Activated CD4-positive, alpha-beta memory T cell treated with anti-CD3 and anti-CD28 coated beads, Interleukin-2, amount 10 ng/mL, durations not matched to agents 7 days and 5 days (primary cell): ENCODE measurements at regions not wholly inside any gene's neighbourhood (a gene's known extent, or its start where the extent isn't known, plus 50 kb on each side); places are given as distances from the start of the nearest gene placed in this dataset.

Source experiments
- CTCF ChIA-PET: fragments of 350-600 bp; sonication (Branson Sonifier 250); formaldehyde crosslinking; loops from one replicate; lab custom pipeline; 2021; ENCODE audit warnings: antibody characterized with exemption, inconsistent platforms; lab: Charles Lee
- POLR2A ChIA-PET: fragments of 350-600 bp; sonication (Branson Sonifier 250); formaldehyde crosslinking; loops from one replicate; lab custom pipeline; 2021; ENCODE audit warnings: antibody characterized with exemption; lab: Charles Lee
- DNase-seq: peaks from one replicate; pipeline ENCODE4 v3.0.0-alpha.2; 2020
- H3K27ac Mint-ChIP-seq: one replicate; pipeline ENCODE4 v1.8.0; 2021; ENCODE audit warnings: mild to moderate bottlenecking, mixed read lengths
- H3K27me3 Mint-ChIP-seq: one replicate; pipeline ENCODE4 v1.8.0; 2021; ENCODE audit warnings: mixed read lengths
- H3K36me3 Mint-ChIP-seq: one replicate; pipeline ENCODE4 v1.8.0; 2021; ENCODE audit warnings: low read depth, mixed read lengths
- H3K4me1 Mint-ChIP-seq: one replicate; pipeline ENCODE4 v1.8.0; 2021; ENCODE audit warnings: mixed read lengths
- H3K4me3 Mint-ChIP-seq: one replicate; pipeline ENCODE4 v1.8.0; 2021; ENCODE audit warnings: mild to moderate bottlenecking, mixed read lengths
- H3K9me3 Mint-ChIP-seq: one replicate; pipeline ENCODE4 v1.8.0; 2021; ENCODE audit warnings: mixed read lengths

GRCh38 chr3:167913219-167913835, 177.8 kb downstream of the SERPINI1 start:
- CTCF ChIA-PET: interaction anchor here (0.5 kb wide), 1 partner anchor 171 kb away, joined by 3 read pairs; no protein-coding TSS in a partner anchor
- POLR2A ChIA-PET: no interaction called here
- Mint-ChIP-seq H3K27ac (no peak overlapping the region), H3K9me3 (no peaks in the 10 kb centered on the region), H3K27me3 (no peaks in the 10 kb centered on the region), H3K4me3 (no peak overlapping the region), H3K4me1 (no peaks in the 10 kb centered on the region), H3K36me3 (no peaks in the 10 kb centered on the region)
- DNase-seq: no peak

GRCh38 chr3:167909952-167910351, 174.4 kb downstream of the SERPINI1 start:
- no peak overlapping the region for H3K4me3 Mint-ChIP-seq
- no peak for DNase-seq
- no peaks in the 10 kb centered on the region for H3K4me1 Mint-ChIP-seq
- no peaks in the 10 kb centered on the region for H3K9me3 Mint-ChIP-seq
- H3K36me3 Mint-ChIP-seq: no peaks in the 10 kb centered on the region
- POLR2A ChIA-PET: no interaction called here
- CTCF ChIA-PET: no interaction called here
- no peak overlapping the region for H3K27ac Mint-ChIP-seq
- no peaks in the 10 kb centered on the region for H3K27me3 Mint-ChIP-seq

- Mint-ChIP-seq H3K4me3 (no peak overlapping the region), H3K36me3 (no peaks in the 10 kb centered on the region)
- CTCF ChIA-PET: interaction anchor here (1.4 kb wide), 1 partner anchor 27 kb away, joined by 3 read pairs; no protein-coding TSS in a partner anchor
Observed at GRCh38 chr3:167909504-167909896, 174.0 kb downstream of the SERPINI1 start.

GRCh38 chr3:167908746-167909503, 173.4 kb downstream of the SERPINI1 start:
- no peaks in the 10 kb centered on the region for H3K9me3 Mint-ChIP-seq

More at GRCh38 chr3:167909504-167909896, 174.0 kb downstream of the SERPINI1 start:
- Mint-ChIP-seq H3K9me3 (no peaks in the 10 kb centered on the region), H3K4me1 (no peaks in the 10 kb centered on the region), H3K27me3 (no peaks in the 10 kb centered on the region), H3K27ac (no peak overlapping the region)
- POLR2A ChIA-PET: no interaction called here
- no peak for DNase-seq

GRCh38 chr3:167908221-167908620, 172.7 kb downstream of the SERPINI1 start:
- DNase-seq: no peak
- Mint-ChIP-seq H3K27ac (no peak overlapping the region), H3K4me1 (no peaks in the 10 kb centered on the region), H3K27me3 (no peaks in the 10 kb centered on the region), H3K9me3 (no peaks in the 10 kb centered on the region), H3K4me3 (no peak overlapping the region), H3K36me3 (no peaks in the 10 kb centered on the region)
- ChIA-PET POLR2A (no interaction called here), CTCF (interaction anchor here (1.4 kb wide), 1 partner anchor 26 kb away, joined by 3 read pairs; no protein-coding TSS in a partner anchor)

More at GRCh38 chr3:167908746-167909503, 173.4 kb downstream of the SERPINI1 start:
- no peaks in the 10 kb centered on the region for H3K27me3 Mint-ChIP-seq
- H3K4me3 Mint-ChIP-seq: no peak overlapping the region
- ChIA-PET POLR2A (no interaction called here), CTCF (interaction anchor here (1.4 kb wide), 1 partner anchor 27 kb away, joined by 3 read pairs; no protein-coding TSS in a partner anchor)
- no peaks in the 10 kb centered on the region for H3K36me3 Mint-ChIP-seq
- no peaks in the 10 kb centered on the region for H3K4me1 Mint-ChIP-seq
- no peak for DNase-seq
- no peak overlapping the region for H3K27ac Mint-ChIP-seq

- POLR2A ChIA-PET: no interaction called here
- no peaks in the 10 kb centered on the region for H3K4me1 Mint-ChIP-seq
- no peaks in the 10 kb centered on the region for H3K27me3 Mint-ChIP-seq
- DNase-seq: no peak
- no peaks in the 10 kb centered on the region for H3K9me3 Mint-ChIP-seq
- H3K4me3 Mint-ChIP-seq: no peak overlapping the region
- CTCF ChIA-PET: no interaction called here
- H3K27ac Mint-ChIP-seq: no peak overlapping the region
- no peaks in the 10 kb centered on the region for H3K36me3 Mint-ChIP-seq
Observed at GRCh38 chr3:167901138-167901537, 165.6 kb downstream of the SERPINI1 start.

- no peaks in the 10 kb centered on the region for H3K9me3 Mint-ChIP-seq
- no peak overlapping the region for H3K4me3 Mint-ChIP-seq
- no peak for DNase-seq
- CTCF ChIA-PET: no interaction called here
- no peaks in the 10 kb centered on the region for H3K27me3 Mint-ChIP-seq
- H3K4me1 Mint-ChIP-seq: no peaks in the 10 kb centered on the region
- POLR2A ChIA-PET: no interaction called here
- H3K27ac Mint-ChIP-seq: no peak overlapping the region
- no peaks in the 10 kb centered on the region for H3K36me3 Mint-ChIP-seq
Observed at GRCh38 chr3:167899093-167899492, 163.6 kb downstream of the SERPINI1 start.

GRCh38 chr3:167898091-167898490, 162.6 kb downstream of the SERPINI1 start:
- no peak overlapping the region for H3K27ac Mint-ChIP-seq
- no peaks in the 10 kb centered on the region for H3K36me3 Mint-ChIP-seq
- CTCF ChIA-PET: no interaction called here

GRCh38 chr3:167895684-167896083, 160.2 kb downstream of the SERPINI1 start:
- Mint-ChIP-seq H3K4me1 (no peaks in the 10 kb centered on the region), H3K27ac (no peak overlapping the region), H3K9me3 (no peaks in the 10 kb centered on the region), H3K27me3 (no peaks in the 10 kb centered on the region), H3K36me3 (no peaks in the 10 kb centered on the region), H3K4me3 (no peak overlapping the region)
- ChIA-PET CTCF (interaction anchor here (1.2 kb wide), 1 partner anchor 23 kb away, joined by 3 read pairs; no protein-coding TSS in a partner anchor), POLR2A (no interaction called here)
- DNase-seq: no peak

More at GRCh38 chr3:167898091-167898490, 162.6 kb downstream of the SERPINI1 start:
- Mint-ChIP-seq H3K4me1 (no peaks in the 10 kb centered on the region), H3K9me3 (no peaks in the 10 kb centered on the region), H3K4me3 (no peak overlapping the region), H3K27me3 (no peaks in the 10 kb centered on the region)
- no peak for DNase-seq
- POLR2A ChIA-PET: no interaction called here

- no peaks in the 10 kb centered on the region for H3K9me3 Mint-ChIP-seq
- H3K27ac Mint-ChIP-seq: no peak overlapping the region
- POLR2A ChIA-PET: no interaction called here
- H3K4me3 Mint-ChIP-seq: no peak overlapping the region
- DNase-seq: no peak
- CTCF ChIA-PET: no interaction called here
- no peaks in the 10 kb centered on the region for H3K4me1 Mint-ChIP-seq
- no peaks in the 10 kb centered on the region for H3K36me3 Mint-ChIP-seq
- no peaks in the 10 kb centered on the region for H3K27me3 Mint-ChIP-seq
Observed at GRCh38 chr3:167895178-167895577, 159.7 kb downstream of the SERPINI1 start.

GRCh38 chr3:167892205-167892604, 156.7 kb downstream of the SERPINI1 start:
- Mint-ChIP-seq H3K9me3 (no peaks in the 10 kb centered on the region), H3K4me1 (no peaks in the 10 kb centered on the region), H3K27me3 (no peaks in the 10 kb centered on the region), H3K4me3 (no peak overlapping the region), H3K36me3 (no peaks in the 10 kb centered on the region), H3K27ac (no peak overlapping the region)
- ChIA-PET CTCF (no interaction called here), POLR2A (no interaction called here)
- no peak for DNase-seq

- peaks cover 2% of the 10 kb centered on the region for H3K4me1 Mint-ChIP-seq
- H3K9me3 Mint-ChIP-seq: no peaks in the 10 kb centered on the region
- ChIA-PET CTCF (no interaction called here), POLR2A (no interaction called here)
- peaks cover 19% of the 10 kb centered on the region for H3K27me3 Mint-ChIP-seq
- H3K36me3 Mint-ChIP-seq: no peaks in the 10 kb centered on the region
- no peak overlapping the region for H3K4me3 Mint-ChIP-seq
- no peak overlapping the region for H3K27ac Mint-ChIP-seq
- no peak for DNase-seq
Observed at GRCh38 chr3:167887096-167887495, 151.6 kb downstream of the SERPINI1 start.

GRCh38 chr3:167886690-167887089, 151.2 kb downstream of the SERPINI1 start:
- peaks cover 2% of the 10 kb centered on the region for H3K4me1 Mint-ChIP-seq
- H3K4me3 Mint-ChIP-seq: no peak overlapping the region
- no peak overlapping the region for H3K27ac Mint-ChIP-seq
- H3K36me3 Mint-ChIP-seq: no peaks in the 10 kb centered on the region
- ChIA-PET POLR2A (no interaction called here), CTCF (no interaction called here)
- no peaks in the 10 kb centered on the region for H3K9me3 Mint-ChIP-seq
- peaks cover 20% of the 10 kb centered on the region for H3K27me3 Mint-ChIP-seq
- DNase-seq: no peak
